ENCODE measurements at regions not wholly inside any gene's neighbourhood (a gene's known extent, or its start where the extent isn't known, plus 50 kb on each side); places are given as distances from the start of the nearest gene placed in this dataset.

DNA sequence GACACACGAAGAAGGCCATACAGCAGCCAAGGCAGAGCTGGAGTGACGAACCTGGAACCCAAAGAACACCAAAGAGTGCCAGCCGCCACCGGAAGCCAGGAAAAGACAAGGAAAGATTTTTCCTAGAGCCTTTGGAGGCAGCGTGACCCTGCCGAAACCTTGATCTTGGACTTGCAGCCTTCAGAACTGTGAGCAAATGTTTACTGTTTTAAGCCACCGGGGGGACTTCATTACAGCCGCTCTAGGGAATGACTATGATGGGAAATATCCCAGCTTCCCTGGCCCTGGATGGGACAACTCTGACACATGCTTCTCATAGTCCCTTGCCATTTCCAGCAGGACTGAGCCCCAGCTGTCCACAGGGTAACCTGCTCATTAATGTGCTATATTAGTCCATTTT, 270.6 kb downstream of the HAPSTR1 start:
- TF ChIP-seq EP300 (IDR thresholded peaks at IDR 0.05): no peak
- TF ChIP-seq, protein P1, sequence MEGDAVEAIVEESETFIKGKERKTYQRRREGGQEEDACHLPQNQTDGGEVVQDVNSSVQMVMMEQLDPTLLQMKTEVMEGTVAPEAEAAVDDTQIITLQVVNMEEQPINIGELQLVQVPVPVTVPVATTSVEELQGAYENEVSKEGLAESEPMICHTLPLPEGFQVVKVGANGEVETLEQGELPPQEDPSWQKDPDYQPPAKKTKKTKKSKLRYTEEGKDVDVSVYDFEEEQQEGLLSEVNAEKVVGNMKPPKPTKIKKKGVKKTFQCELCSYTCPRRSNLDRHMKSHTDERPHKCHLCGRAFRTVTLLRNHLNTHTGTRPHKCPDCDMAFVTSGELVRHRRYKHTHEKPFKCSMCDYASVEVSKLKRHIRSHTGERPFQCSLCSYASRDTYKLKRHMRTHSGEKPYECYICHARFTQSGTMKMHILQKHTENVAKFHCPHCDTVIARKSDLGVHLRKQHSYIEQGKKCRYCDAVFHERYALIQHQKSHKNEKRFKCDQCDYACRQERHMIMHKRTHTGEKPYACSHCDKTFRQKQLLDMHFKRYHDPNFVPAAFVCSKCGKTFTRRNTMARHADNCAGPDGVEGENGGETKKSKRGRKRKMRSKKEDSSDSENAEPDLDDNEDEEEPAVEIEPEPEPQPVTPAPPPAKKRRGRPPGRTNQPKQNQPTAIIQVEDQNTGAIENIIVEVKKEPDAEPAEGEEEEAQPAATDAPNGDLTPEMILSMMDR (IDR thresholded peaks at IDR 0.05): no peak

Data from sigmoid colon (tissue), 4 donors.